A204.1 (cell line): ENCODE measurements at regions not wholly inside any gene's neighbourhood (a gene's known extent, or its start where the extent isn't known, plus 50 kb on each side); places are given as distances from the start of the nearest gene placed in this dataset.
"Not testable (repeated sequence)": the region's sequence is repeated elsewhere in the genome, so short reads cannot be mapped to it uniquely, and the experiment has no call there.

Experiments
- FAIRE-seq: peaks from 2 replicates; lab custom pipeline; 2012; peaks lifted over from hg19 to GRCh38; lab: Jason Lieb, UNC

GRCh38 chr14:43541356-43541755, 965.7 kb downstream of the FSCB start:
- FAIRE-seq: no peak

DNA sequence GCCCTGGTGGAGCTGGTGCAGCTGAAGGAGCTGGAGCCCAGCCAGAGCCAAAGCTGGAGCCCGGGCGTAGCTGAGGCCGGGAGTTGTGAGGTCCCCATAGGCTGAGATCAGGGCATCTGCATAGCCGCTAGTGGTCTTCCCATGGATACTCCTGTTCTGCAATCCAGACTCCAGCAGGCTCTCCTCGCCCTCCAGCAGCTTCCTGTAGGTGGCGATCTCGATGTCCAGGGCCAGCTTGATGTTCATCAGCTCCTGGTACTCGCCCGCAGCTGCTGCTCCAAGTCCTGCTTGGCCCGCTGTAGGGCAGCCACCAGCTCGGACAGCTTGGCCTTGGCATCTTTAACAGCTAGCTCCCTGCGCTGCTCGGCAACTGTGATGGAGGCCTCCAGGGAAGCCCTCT, 966.1 kb downstream of the FSCB start:
- no peak for FAIRE-seq

DNA sequence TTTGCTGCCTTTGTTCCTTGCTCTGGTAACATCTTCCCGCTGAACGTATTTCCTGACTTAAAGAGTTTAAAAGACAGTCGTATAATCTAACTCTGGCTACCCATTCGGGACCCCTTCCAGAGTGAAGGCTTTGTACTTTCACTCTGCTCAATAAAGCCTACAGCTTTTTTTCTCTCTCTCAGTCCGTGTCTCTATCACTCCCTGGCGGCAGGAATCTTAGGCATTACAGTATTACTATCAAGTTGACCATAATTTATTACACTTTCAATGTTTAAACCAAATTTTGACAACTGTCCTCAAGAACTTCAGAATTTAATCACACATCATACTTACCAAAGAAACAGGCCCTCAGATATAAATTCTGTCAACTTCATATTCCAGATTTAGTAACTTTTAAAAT, 967.9 kb downstream of the FSCB start:
- no peak for FAIRE-seq

GRCh38 chr14:43535231-43535838, 971.7 kb downstream of the FSCB start:
- FAIRE-seq: no peak

DNA sequence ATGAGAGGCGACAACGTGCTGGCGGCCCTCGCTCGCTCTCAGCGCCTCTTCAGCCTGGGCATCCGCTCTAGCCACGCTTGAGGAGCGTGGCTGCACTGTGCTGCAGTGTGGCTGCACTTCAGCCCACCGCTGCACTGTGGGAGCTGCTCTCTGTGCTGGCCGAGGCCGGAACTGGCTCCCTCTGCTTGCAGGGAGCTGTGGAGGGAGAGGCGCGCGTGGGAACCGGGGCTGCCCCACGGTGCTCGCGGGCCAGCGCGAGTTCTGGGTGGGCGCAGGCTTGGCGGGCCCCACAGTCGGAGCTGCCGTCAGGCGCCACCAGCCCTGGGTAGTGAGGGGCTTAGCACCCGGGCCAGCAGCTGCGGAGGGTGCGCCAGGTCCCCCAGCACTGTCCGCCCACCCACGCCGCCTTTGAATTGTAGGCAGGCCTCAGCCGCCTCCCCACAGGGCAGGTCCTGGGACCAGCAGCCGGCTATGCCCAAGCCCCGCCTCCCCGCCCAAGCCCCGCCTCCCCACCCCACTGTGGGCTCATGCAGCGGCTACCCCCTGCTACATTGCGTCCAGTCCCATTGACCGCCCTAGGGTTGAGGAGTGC, 974.2 kb downstream of the FSCB start:
- FAIRE-seq: no peak

- FAIRE-seq: no peak
Observed at GRCh38 chr14:43528321-43528720, 978.8 kb downstream of the FSCB start.

GRCh38 chr14:43525658-43526057, 981.4 kb downstream of the FSCB start:
- no peak for FAIRE-seq

DNA sequence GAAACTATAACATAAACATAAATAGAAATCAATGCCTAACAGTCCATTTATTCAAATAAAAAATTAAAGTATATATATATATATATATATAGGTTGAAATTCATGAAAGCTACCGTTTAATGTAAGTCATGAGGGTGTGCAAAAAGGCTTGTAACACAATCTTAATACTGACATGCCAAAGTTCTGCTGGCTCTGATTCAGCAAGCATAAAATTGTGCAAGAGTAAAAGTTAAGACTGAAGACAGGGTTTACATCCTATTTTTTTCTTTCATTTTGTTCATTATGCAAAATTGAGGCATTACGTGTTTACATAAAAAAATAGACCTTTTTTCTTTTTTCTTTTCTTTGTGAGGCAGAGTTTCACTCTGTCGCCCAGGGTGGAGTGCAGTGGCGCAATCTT, 984.2 kb downstream of the FSCB start:
- no peak for FAIRE-seq

GRCh38 chr14:43522191-43522590, 984.9 kb downstream of the FSCB start:
- no peak for FAIRE-seq

- peak; percentile 85 for FAIRE-seq
Observed at GRCh38 chr14:43503508-43503907, 1003.6 kb downstream of the FSCB start.

DNA sequence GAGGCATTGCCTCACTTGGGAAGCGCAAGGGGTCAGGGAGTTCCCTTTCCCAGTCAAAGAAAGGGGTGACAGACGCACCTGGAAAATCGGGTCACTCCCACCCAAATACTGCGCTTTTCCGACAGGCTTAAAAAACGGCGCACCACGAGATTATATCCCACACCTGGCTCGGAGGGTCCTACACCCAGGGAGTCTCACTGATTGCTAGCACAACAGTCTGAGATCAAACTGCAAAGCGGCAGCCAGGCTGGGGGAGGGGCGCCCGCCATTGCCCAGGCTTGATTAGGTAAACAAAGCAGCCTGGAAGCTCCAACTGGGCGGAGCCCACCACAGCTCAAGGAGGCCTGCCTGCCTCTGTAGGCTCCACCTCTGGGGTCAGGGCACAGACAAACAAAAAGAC, 1014.7 kb downstream of the FSCB start:
- not testable (repeated sequence) for FAIRE-seq

GRCh38 chr14:43483415-43483814, 1023.7 kb downstream of the FSCB start:
- FAIRE-seq: no peak

GRCh38 chr14:43481864-43482263, 1025.2 kb downstream of the FSCB start:
- FAIRE-seq: no peak

DNA sequence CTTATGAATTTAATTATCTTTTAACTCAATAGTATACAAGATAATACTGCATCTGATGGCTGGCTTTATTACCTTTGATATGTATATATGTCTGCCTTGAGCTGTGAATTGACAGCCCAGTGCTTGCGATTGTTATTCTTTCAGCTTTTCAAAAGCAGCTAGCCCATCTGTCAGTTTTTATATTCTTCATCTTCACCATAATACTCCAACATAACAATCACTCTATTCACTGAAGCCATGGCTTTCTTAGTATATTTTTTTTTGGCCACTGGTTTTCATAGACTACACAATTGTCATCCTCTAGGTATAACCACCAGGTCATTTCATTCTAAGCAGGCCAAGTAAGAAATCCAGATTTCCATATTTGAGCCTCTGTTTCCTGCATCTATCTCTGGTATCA, 1026.1 kb downstream of the FSCB start:
- no peak for FAIRE-seq

- FAIRE-seq: no peak
Observed at GRCh38 chr14:43479596-43480195, 1027.4 kb downstream of the FSCB start.

DNA sequence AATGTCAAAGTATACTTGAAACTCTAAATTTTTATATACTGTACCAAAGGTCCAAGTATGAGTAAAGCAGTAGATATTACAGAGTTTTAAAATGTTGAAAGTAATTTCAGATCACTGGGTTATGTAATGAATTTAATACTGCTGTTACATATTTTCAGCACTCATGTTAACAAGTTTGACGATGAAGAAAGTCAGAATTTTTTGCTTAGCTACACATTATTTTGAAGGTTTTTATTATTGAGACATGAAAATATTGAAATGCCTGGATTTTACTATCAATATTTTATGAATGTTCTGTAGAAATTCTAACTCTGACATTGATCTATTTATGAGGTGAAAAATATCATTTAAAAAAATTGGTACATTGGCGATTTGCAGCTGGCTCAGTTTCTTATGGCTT, 1030.3 kb downstream of the FSCB start:
- FAIRE-seq: no peak

GRCh38 chr14:43475757-43476156, 1031.3 kb downstream of the FSCB start:
- no peak for FAIRE-seq

GRCh38 chr14:43471595-43471994, 1035.5 kb downstream of the FSCB start:
- FAIRE-seq: no peak

GRCh38 chr14:43464968-43465367, 1042.1 kb downstream of the FSCB start:
- no peak for FAIRE-seq

DNA sequence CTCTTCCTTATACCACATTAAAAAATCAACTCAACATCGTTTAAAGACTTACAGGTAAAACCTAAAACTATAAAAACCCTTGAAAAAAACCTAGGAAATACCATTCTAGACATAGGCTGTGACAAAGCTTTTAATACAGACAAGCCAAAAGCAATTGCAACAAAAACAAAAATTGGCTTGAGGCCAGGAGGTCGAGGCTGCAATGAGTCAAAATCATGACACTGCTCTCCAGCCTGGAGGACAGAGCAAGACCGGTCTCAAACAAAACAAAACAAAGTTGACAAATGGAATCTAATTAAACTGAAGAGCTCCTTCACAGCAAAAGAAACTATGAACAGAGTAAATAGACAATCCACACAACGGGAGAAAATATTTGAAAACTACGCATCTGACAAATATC, 1057.8 kb downstream of the FSCB start:
- FAIRE-seq: no peak

DNA sequence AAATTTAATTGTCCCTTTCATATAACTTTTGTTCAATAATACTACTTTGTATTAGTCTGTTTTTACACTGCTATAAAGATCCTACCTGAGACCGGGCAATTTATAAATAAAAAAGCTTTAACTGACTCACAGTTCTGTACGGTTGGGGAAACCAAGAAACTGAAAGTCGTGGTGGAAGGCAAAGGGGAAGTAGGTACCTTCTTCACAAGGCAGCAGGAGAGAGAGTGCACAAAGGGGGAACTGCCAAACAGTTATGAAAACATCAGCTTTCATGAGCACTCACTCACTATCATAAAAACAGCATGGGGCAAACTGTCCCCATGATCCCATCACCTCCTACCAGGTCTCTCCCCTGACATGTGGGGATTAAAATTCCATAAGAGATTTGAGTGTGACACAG, 1069.0 kb downstream of the FSCB start:
- no peak for FAIRE-seq

- FAIRE-seq: no peak
Observed at GRCh38 chr14:43418324-43418723, 1088.8 kb downstream of the FSCB start.

DNA sequence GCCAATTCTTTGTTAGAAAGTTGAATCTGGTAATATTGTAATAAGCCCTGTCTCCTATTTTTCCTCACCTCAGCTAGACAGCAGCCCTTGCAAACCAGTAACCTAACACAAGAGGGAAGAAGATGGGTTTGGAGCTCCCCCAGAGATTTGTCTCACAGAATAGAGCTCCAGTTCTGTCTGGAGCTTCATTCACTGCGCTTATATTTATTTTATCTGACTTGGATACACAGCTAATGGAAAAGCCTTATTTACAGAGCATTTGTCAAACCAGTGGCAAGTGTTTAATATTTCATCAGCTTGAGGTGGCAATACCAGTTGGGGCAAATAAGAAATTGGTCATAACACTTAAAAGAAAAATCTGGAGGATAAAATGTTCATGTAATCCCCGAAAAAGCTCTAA, 1094.0 kb downstream of the FSCB start:
- no peak for FAIRE-seq

GRCh38 chr14:43411841-43412240, 1095.2 kb downstream of the FSCB start:
- FAIRE-seq: no peak
